DOHH2 (cell line): ENCODE measurements at regions not wholly inside any gene's neighbourhood (a gene's known extent, or its start where the extent isn't known, plus 50 kb on each side); places are given as distances from the start of the nearest gene placed in this dataset.

Experiments
- H3F3A ChIP-seq: fragments of 200-600 bp; sonication (generic), shearing (Covaris generic); 2 replicates; pipeline ENCODE4 v1.6.0; 2016; ENCODE audit warnings: antibody characterized with exemption, mild to moderate bottlenecking; ENCODE audit not compliant: control insufficient read depth, insufficient read depth
- H3K27ac ChIP-seq: fragments of 200-600 bp; sonication (generic); 2 replicates; pipeline ENCODE4 v1.5.1; 2014; ENCODE audit warnings: low read depth, mild to moderate bottlenecking, low read length, moderate library complexity
- H3K27me3 ChIP-seq: fragments of 200-600 bp; sonication (generic); 2 replicates; pipeline ENCODE4 v1.6.1; 2014; ENCODE audit warnings: mild to moderate bottlenecking, low read length, mixed read lengths; ENCODE audit not compliant: control insufficient read depth
- H3K36me3 ChIP-seq: fragments of 200-600 bp; sonication (generic); 2 replicates; pipeline ENCODE4 v1.6.1; 2014; ENCODE audit warnings: mild to moderate bottlenecking, low read length, moderate library complexity, mixed read lengths; ENCODE audit not compliant: control insufficient read depth
- H3K4me1 ChIP-seq: fragments of 200-600 bp; sonication (generic); 2 replicates; pipeline ENCODE4 v1.6.1; 2014; ENCODE audit warnings: mild to moderate bottlenecking, low read length, mixed read lengths; ENCODE audit not compliant: control insufficient read depth
- H3K4me2 ChIP-seq: fragments of 200-600 bp; sonication (generic); 2 replicates; pipeline ENCODE4 v1.6.0; 2014; ENCODE audit warnings: mild to moderate bottlenecking, low read length, moderate library complexity
- H3K4me3 ChIP-seq: fragments of 200-600 bp; sonication (generic); 2 replicates; pipeline ENCODE4 v1.5.1; 2014; ENCODE audit warnings: mild to moderate bottlenecking, low read length, mixed read lengths
- H3K79me2 ChIP-seq: fragments of 200-600 bp; sonication (generic); 2 replicates; pipeline ENCODE4 v1.6.1; 2014; ENCODE audit warnings: mild to moderate bottlenecking, low read length, mixed read lengths; ENCODE audit not compliant: control insufficient read depth
- H3K9me2 ChIP-seq: fragments of 200-600 bp; sonication (generic); replicated peaks from 2 replicates; pipeline ENCODE4 v1.6.1; 2014; ENCODE audit warnings: mild to moderate bottlenecking, low read length, mixed read lengths; ENCODE audit not compliant: control insufficient read depth
- H3K9me3 ChIP-seq: fragments of 200-600 bp; sonication (generic); 2 replicates; pipeline ENCODE4 v1.6.1; 2014; ENCODE audit warnings: antibody characterized with exemption, low read length, mixed read lengths; ENCODE audit not compliant: control insufficient read depth, insufficient read depth
- H4K20me1 ChIP-seq: fragments of 200-600 bp; sonication (generic); 2 replicates; pipeline ENCODE4 v1.6.0; 2014; ENCODE audit warnings: low read depth, mild to moderate bottlenecking, antibody characterized with exemption, low read length, moderate library complexity; ENCODE audit not compliant: control insufficient read depth, insufficient read depth
- CTCF ChIP-seq: fragments of 200-600 bp; sonication (generic); IDR thresholded peaks from one replicate; pipeline ENCODE4 v1.5.1; 2014; ENCODE audit warnings: antibody characterized with exemption, mild to moderate bottlenecking, low read depth, low read length; ENCODE audit not compliant: poor library complexity, severe bottlenecking
- EZH2phosphoT487 ChIP-seq: fragments of 200-600 bp; sonication (generic); IDR thresholded peaks from 2 replicates; pipeline ENCODE4 v1.6.1; 2017; ENCODE audit warnings: borderline replicate concordance, mild to moderate bottlenecking, antibody characterized with exemption, low read length, moderate library complexity, mixed read lengths

- H3K9me3 ChIP-seq: peaks cover 7% of the 10 kb centered on the region; the same call in 1 of the 2 replicates
- TF ChIP-seq EZH2phosphoT487 (no peak), CTCF (no peak)
- H3K4me1 ChIP-seq: no peaks in the 10 kb centered on the region
Observed at GRCh38 chr4:38294238-38294637, 334.0 kb downstream of the PTTG2 start.

GRCh38 chr4:38297061-38297460 is 336.9 kb downstream of the PTTG2 start:
- H3K4me2 ChIP-seq: no peak overlapping the region
- no peak overlapping the region for H3K27ac ChIP-seq
- no peaks in the 10 kb centered on the region; the same call in 1 of the 2 replicates for H3K9me2 ChIP-seq
- peaks cover 7% of the 10 kb centered on the region; the same call in 1 of the 2 replicates for H3K9me3 ChIP-seq
- H3K79me2 ChIP-seq: no peaks in the 10 kb centered on the region
- H3K36me3 ChIP-seq: no peaks in the 10 kb centered on the region
- no peaks in the 10 kb centered on the region for H3K4me1 ChIP-seq
- no peaks in the 10 kb centered on the region for H3F3A ChIP-seq
- no peaks in the 10 kb centered on the region for H3K27me3 ChIP-seq
- H4K20me1 ChIP-seq: no peaks in the 10 kb centered on the region
- H3K4me3 ChIP-seq: no peak overlapping the region
- no peak for TF ChIP-seq EZH2phosphoT487
- TF ChIP-seq CTCF: no peak

More at GRCh38 chr4:38294238-38294637, 334.0 kb downstream of the PTTG2 start:
- Histone ChIP-seq H3K27ac (no peak overlapping the region), H3K36me3 (no peaks in the 10 kb centered on the region), H3K4me3 (no peak overlapping the region), H4K20me1 (no peaks in the 10 kb centered on the region), H3K27me3 (no peaks in the 10 kb centered on the region), H3K4me2 (no peak overlapping the region), H3F3A (no peaks in the 10 kb centered on the region), H3K79me2 (no peaks in the 10 kb centered on the region), H3K9me2 (no peaks in the 10 kb centered on the region; the same call in 1 of the 2 replicates)

- Histone ChIP-seq H3K36me3 (no peaks in the 10 kb centered on the region), H3K27ac (no peak overlapping the region), H3K4me3 (no peak overlapping the region), H3K9me3 (peaks cover 13% of the 10 kb centered on the region; the same call in 1 of the 2 replicates), H3K4me1 (no peaks in the 10 kb centered on the region), H3F3A (no peaks in the 10 kb centered on the region), H3K79me2 (no peaks in the 10 kb centered on the region), H3K27me3 (no peaks in the 10 kb centered on the region), H4K20me1 (no peaks in the 10 kb centered on the region), H3K4me2 (no peak overlapping the region), H3K9me2 (no peaks in the 10 kb centered on the region)
- no peak for TF ChIP-seq CTCF
- TF ChIP-seq EZH2phosphoT487: no peak
Observed at GRCh38 chr4:38298868-38299713, 338.9 kb downstream of the PTTG2 start.
